Endothelial cell of umbilical vein (primary cell): ENCODE measurements at regions not wholly inside any gene's neighbourhood (a gene's known extent, or its start where the extent isn't known, plus 50 kb on each side); places are given as distances from the start of the nearest gene placed in this dataset.
"Not testable (repeated sequence)": the region's sequence is repeated elsewhere in the genome, so short reads cannot be mapped to it uniquely, and the experiment has no call there.

ENCODE experiments used
- CTCF ChIP-seq, 2 donors: IDR thresholded peaks; 1 replicate in 1 of 2; 2 replicates in 1 of 2; pipeline ENCODE4 v1.5.1; 2011; ENCODE audit warnings: low read length in 2 of 2, mild to moderate bottlenecking in 2 of 2, moderate library complexity in 2 of 2, control low read depth in 1 of 2, inconsistent platforms in 1 of 2, low read depth in 1 of 2; ENCODE audit not compliant: insufficient read depth in 1 of 2; ENCODE audit errors: extremely low read depth in 1 of 2
- MAX ChIP-seq: IDR thresholded peaks from 2 replicates; pipeline ENCODE4 v1.6.1; 2011; ENCODE audit not compliant: insufficient read depth, insufficient read length
- POLR2A ChIP-seq: IDR thresholded peaks from 2 replicates; pipeline ENCODE4 v1.6.1; 2012; ENCODE audit warnings: low read depth, mild to moderate bottlenecking, control low read depth, low read length
- POLR2AphosphoS5 ChIP-seq: IDR thresholded peaks from 2 replicates; pipeline ENCODE4 v1.6.1; 2012; ENCODE audit warnings: low read depth, mild to moderate bottlenecking, control low read depth, low read length, moderate library complexity; ENCODE audit not compliant: insufficient read depth

GRCh38 chr14:19347112-19347511, 87.0 kb downstream of the POTEG start:
- not testable (repeated sequence) for TF ChIP-seq POLR2A; CTCF (IDR thresholded peaks at IDR 0.05; ENCODE audit: extremely low read depth in 1 of 2, insufficient read depth in 1 of 2, low read depth in 1 of 2, low read length in 2 of 2); MAX; POLR2AphosphoS5
